SU-DHL-6 (cell line): ENCODE measurements at regions not wholly inside any gene's neighbourhood (a gene's known extent, or its start where the extent isn't known, plus 50 kb on each side); places are given as distances from the start of the nearest gene placed in this dataset.

Experiments
- CTCF ChIP-seq: fragments of 200-600 bp; sonication (generic); IDR thresholded peaks from one replicate; pipeline ENCODE4 v1.5.1; 2017; ENCODE audit warnings: antibody characterized with exemption, mild to moderate bottlenecking, low read length, moderate library complexity; ENCODE audit not compliant: insufficient read depth, poor library complexity, severe bottlenecking
- EZH2phosphoT487 ChIP-seq: fragments of 200-600 bp; sonication (generic), shearing (Covaris generic); conservative IDR thresholded peaks from 2 replicates; pipeline ENCODE4 v1.6.1; 2018; ENCODE audit warnings: mild to moderate bottlenecking, antibody characterized with exemption, low read length, moderate library complexity, mixed read lengths

- TF ChIP-seq CTCF: no peak
- no peak for TF ChIP-seq EZH2phosphoT487
Observed at GRCh38 chr2:103462712-103463111, 700.9 kb downstream of the TMEM182 start.
